HCT116 (cell line): ENCODE measurements at regions not wholly inside any gene's neighbourhood (a gene's known extent, or its start where the extent isn't known, plus 50 kb on each side); places are given as distances from the start of the nearest gene placed in this dataset.

Experiments used
- ATAC-seq: fragments of 200-7000 bp; cut with Tn5 transposase; 2 replicates; pipeline ENCODE4 v1.9.1; 2020; ENCODE audit warnings: mild to moderate bottlenecking, moderate library complexity
- BruUV-seq: library from RNA; stranded (reverse); fragments of 400-500 nt; replicated peaks from 2 replicates; lab custom pipeline; 2021; lab: Mats Ljungman, UMichigan
- CTCF ChIA-PET: fragments of 300-600 bp; sonication (Branson Sonifier 250); formaldehyde crosslinking; loops from one replicate; lab custom pipeline; 2021; ENCODE audit warnings: antibody characterized with exemption; lab: Charles Lee
- POLR2A ChIA-PET: fragments of 300-600, 350-600 bp; sonication (Branson Sonifier 250); formaldehyde crosslinking; loops from one replicate; lab custom pipeline; 2021; ENCODE audit warnings: antibody characterized with exemption; lab: Charles Lee
- RAD21 ChIA-PET, 2 experiments: fragments of 300-600 bp; sonication (Branson Sonifier 250); formaldehyde crosslinking; loops; one replicate each; lab custom pipeline; 2023; ENCODE audit warnings: low total read pairs in 2 of 2; ENCODE audit not compliant: uncharacterized antibody in 2 of 2, unreplicated experiment in 2 of 2, low non-redundant PET in 1 of 2; lab: Charles Lee
- DNase-seq: peaks from one replicate; pipeline ENCODE4 v3.0.0-alpha.2; 2010; ENCODE audit warnings: low read depth, low spot score
- H2AFZ ChIP-seq: fragments of 200-600 bp; shearing (Covaris generic), sonication (generic); 2 replicates; pipeline ENCODE4 v1.6.1; 2017; ENCODE audit warnings: low read depth, mixed run types, mixed read lengths, antibody characterized with exemption, low read length; ENCODE audit not compliant: poor library complexity, severe bottlenecking
- H3K27ac ChIP-seq: 2 replicates; pipeline ENCODE4 v1.5.1; 2012; ENCODE audit warnings: low read depth, low read length
- H3K27me3 ChIP-seq: fragments of 200-600 bp; sonication (generic); 2 replicates; pipeline ENCODE4 v1.6.1; 2016; ENCODE audit warnings: mixed run types, low read length, mixed read lengths; ENCODE audit not compliant: insufficient read depth
- H3K36me3 ChIP-seq, 2 experiments: fragments of 200-500 bp in 1 of 2; fragments of 200-600 bp in 1 of 2; sonication (Bioruptor generic) in 1 of 2; sonication (generic) in 1 of 2; 2 replicates each; pipeline versions ENCODE4 v1.5.1 to v1.6.1; 2014 to 2016; ENCODE audit warnings: low read length in 2 of 2, inconsistent platforms in 1 of 2, mixed read lengths in 1 of 2, mixed run types in 1 of 2; ENCODE audit not compliant: insufficient read depth in 2 of 2, control insufficient read depth in 1 of 2
- H3K4me1 ChIP-seq, 2 experiments: fragments of 200-600 bp in 1 of 2; sonication (generic) in 1 of 2; 2 replicates each; pipeline versions ENCODE4 v1.5.1 to v1.6.1; 2012 to 2017; ENCODE audit warnings: low read length in 2 of 2, inconsistent platforms in 1 of 2, mild to moderate bottlenecking in 1 of 2, mixed read lengths in 1 of 2, mixed run types in 1 of 2, moderate library complexity in 1 of 2; ENCODE audit not compliant: insufficient read depth in 2 of 2, control insufficient read depth in 1 of 2
- H3K4me2 ChIP-seq: fragments of 200-600 bp; sonication (generic); 2 replicates; pipeline ENCODE4 v1.6.1; 2017; ENCODE audit warnings: mixed run types, low read length, mixed read lengths
- H3K4me3 ChIP-seq, 2 experiments: fragments of 200-600 bp in 1 of 2; sonication (generic) in 1 of 2; replicated peaks in 1 of 2; 2 replicates each; pipeline ENCODE4 v1.5.1; 2011 to 2016; ENCODE audit warnings: low read length in 2 of 2, control low read depth in 1 of 2, low read depth in 1 of 2, mild to moderate bottlenecking in 1 of 2, mixed read lengths in 1 of 2, mixed run types in 1 of 2
- H3K79me2 ChIP-seq: fragments of 200-600 bp; sonication (generic); 2 replicates; pipeline ENCODE4 v1.6.1; 2017; ENCODE audit warnings: mild to moderate bottlenecking, mixed run types, low read length, moderate library complexity, mixed read lengths; ENCODE audit not compliant: insufficient read depth
- H3K9ac ChIP-seq: fragments of 200-600 bp; sonication (generic); 2 replicates; pipeline ENCODE4 v1.6.1; 2016; ENCODE audit warnings: low read length, mixed read lengths
- H3K9me2 ChIP-seq: fragments of 200-600 bp; sonication (generic), shearing (Covaris generic); 2 replicates; pipeline ENCODE4 v1.6.1; 2017; ENCODE audit warnings: mixed run types, mild to moderate bottlenecking, moderate library complexity; ENCODE audit not compliant: insufficient read depth
- H3K9me3 ChIP-seq, 2 experiments: fragments of 200-500 bp in 1 of 2; fragments of 200-600 bp in 1 of 2; sonication (Bioruptor generic) in 1 of 2; sonication (generic) in 1 of 2; 2 replicates each; pipeline ENCODE4 v1.6.1; 2014 to 2017; ENCODE audit warnings: low read length in 2 of 2, mixed read lengths in 2 of 2, inconsistent platforms in 1 of 2, low read depth in 1 of 2, mild to moderate bottlenecking in 1 of 2, mixed run types in 1 of 2, moderate library complexity in 1 of 2; ENCODE audit not compliant: control insufficient read depth in 1 of 2, insufficient read depth in 1 of 2
- H4K20me1 ChIP-seq: fragments of 200-600 bp; sonication (generic), shearing (Covaris generic); 2 replicates; pipeline ENCODE4 v1.6.1; 2017; ENCODE audit warnings: mixed run types, mild to moderate bottlenecking, moderate library complexity; ENCODE audit not compliant: insufficient read depth
- EGR1 ChIP-seq: IDR thresholded peaks from 2 replicates; pipeline ENCODE4 v1.6.1; 2012; ENCODE audit warnings: low read depth
- ELF1 ChIP-seq: IDR thresholded peaks from 2 replicates; pipeline ENCODE4 v1.6.1; 2012; ENCODE audit warnings: low read depth, borderline replicate concordance
- FOSL1 ChIP-seq: IDR thresholded peaks from 2 replicates; pipeline ENCODE4 v1.6.1; 2012; ENCODE audit warnings: low read depth
- RAD21 ChIP-seq: IDR thresholded peaks from 2 replicates; pipeline ENCODE4 v1.6.1; 2012; ENCODE audit warnings: low read depth, mild to moderate bottlenecking
- SIN3A ChIP-seq: IDR thresholded peaks from 2 replicates; pipeline ENCODE4 v1.6.1; 2012; ENCODE audit warnings: low read depth
- ZFX ChIP-seq: fragments of 450-650 bp; IDR thresholded peaks from 2 replicates; pipeline ENCODE4 v1.6.1; 2017
- ZNF274 ChIP-seq: fragments of 200-500 bp; sonication (Bioruptor generic); IDR thresholded peaks from 2 replicates; pipeline ENCODE4 v1.6.1; 2014; ENCODE audit warnings: mild to moderate bottlenecking, low read depth, low read length, inconsistent platforms
- intact Hi-C: fragments of 100-400 bp; cut with micrococcal nuclease; formaldehyde crosslinking; loops from 2 replicates; pipeline ENCODE4 v1.10.0; 2022
- TF ChIP-seq, protein P1 (sequence below): IDR thresholded peaks from 2 replicates; pipeline ENCODE4 v1.6.1; 2011; ENCODE audit warnings: mild to moderate bottlenecking, low read length, moderate library complexity; ENCODE audit not compliant: insufficient replicate concordance; ENCODE audit errors: extremely low read depth
- TF ChIP-seq, protein P2 (sequence below): IDR thresholded peaks from 2 replicates; pipeline ENCODE4 v1.6.1; 2012

DNA sequence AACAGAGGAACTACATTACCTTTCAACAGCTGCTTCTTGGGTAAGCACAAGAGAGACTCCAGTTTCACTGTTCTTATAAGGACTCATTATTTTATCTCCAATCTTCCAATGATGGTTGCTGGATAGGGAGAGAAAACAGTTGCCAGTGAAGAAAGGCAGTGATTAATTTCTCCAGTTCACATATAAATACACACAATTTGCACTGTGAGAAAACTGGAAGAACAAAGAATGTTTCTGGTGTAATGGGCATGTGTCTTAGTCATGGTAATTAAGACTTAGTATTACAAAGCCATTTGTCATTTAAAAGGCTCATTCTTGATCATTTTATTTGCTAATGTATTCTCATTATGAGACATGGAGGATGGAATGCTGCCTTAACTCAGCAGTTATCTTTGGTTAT is 78.0 kb upstream of the FAR2 start:
- H3K9ac ChIP-seq: no peak overlapping the region
- ChIA-PET POLR2A (no interaction called here), RAD21 (no interaction called here), CTCF (no interaction called here)
- no peaks in the 10 kb centered on the region for H4K20me1 ChIP-seq
- H3K27me3 ChIP-seq: no peaks in the 10 kb centered on the region
- no peaks in the 10 kb centered on the region for H3K79me2 ChIP-seq
- ATAC-seq (no peak), DNase-seq (no peak)
- no peak overlapping the region for H2AFZ ChIP-seq
- no peak overlapping the region for H3K4me3 ChIP-seq
- BruUV-seq: no TSS peak
- H3K4me2 ChIP-seq: no peak overlapping the region
- no peaks in the 10 kb centered on the region for H3K36me3 ChIP-seq
- TF ChIP-seq SIN3A (no peak), RAD21 (no peak), ELF1 (no peak), ZNF274 (no peak), FOSL1 (no peak), EGR1 (no peak), ZFX (no peak)
- TF ChIP-seq, protein P1, sequence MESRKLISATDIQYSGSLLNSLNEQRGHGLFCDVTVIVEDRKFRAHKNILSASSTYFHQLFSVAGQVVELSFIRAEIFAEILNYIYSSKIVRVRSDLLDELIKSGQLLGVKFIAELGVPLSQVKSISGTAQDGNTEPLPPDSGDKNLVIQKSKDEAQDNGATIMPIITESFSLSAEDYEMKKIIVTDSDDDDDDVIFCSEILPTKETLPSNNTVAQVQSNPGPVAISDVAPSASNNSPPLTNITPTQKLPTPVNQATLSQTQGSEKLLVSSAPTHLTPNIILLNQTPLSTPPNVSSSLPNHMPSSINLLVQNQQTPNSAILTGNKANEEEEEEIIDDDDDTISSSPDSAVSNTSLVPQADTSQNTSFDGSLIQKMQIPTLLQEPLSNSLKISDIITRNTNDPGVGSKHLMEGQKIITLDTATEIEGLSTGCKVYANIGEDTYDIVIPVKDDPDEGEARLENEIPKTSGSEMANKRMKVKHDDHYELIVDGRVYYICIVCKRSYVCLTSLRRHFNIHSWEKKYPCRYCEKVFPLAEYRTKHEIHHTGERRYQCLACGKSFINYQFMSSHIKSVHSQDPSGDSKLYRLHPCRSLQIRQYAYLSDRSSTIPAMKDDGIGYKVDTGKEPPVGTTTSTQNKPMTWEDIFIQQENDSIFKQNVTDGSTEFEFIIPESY: no peak
- TF ChIP-seq, protein P2, sequence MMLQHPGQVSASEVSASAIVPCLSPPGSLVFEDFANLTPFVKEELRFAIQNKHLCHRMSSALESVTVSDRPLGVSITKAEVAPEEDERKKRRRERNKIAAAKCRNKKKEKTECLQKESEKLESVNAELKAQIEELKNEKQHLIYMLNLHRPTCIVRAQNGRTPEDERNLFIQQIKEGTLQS: no peak
- no peak overlapping the region for H3K27ac ChIP-seq
- H3K9me3 ChIP-seq: no peaks in the 10 kb centered on the region
- intact Hi-C loops: no loop called here
- H3K9me2 ChIP-seq: no peaks in the 10 kb centered on the region
- H3K4me1 ChIP-seq: peaks cover 4% of the 10 kb centered on the region in 2 experiments; a peak in 3 of 4 replicates
